Subcutaneous abdominal adipose tissue (tissue), 5 donors: ENCODE measurements at regions not wholly inside any gene's neighbourhood (a gene's known extent, or its start where the extent isn't known, plus 50 kb on each side); places are given as distances from the start of the nearest gene placed in this dataset.

Experiments used
- H3K27ac ChIP-seq: one replicate; pipeline ENCODE4 v1.7.0; 2013; ENCODE audit warnings: low read depth, mild to moderate bottlenecking, inconsistent platforms, low read length, moderate library complexity
- H3K27me3 ChIP-seq, 5 donors: one replicate each; pipeline ENCODE4 v1.7.0; 2013; ENCODE audit warnings: low read length in 5 of 5, inconsistent platforms in 1 of 5; ENCODE audit not compliant: control insufficient read depth in 5 of 5, insufficient read depth in 4 of 5
- H3K36me3 ChIP-seq, 5 donors: one replicate each; pipeline ENCODE4 v1.7.0; 2013; ENCODE audit warnings: low read length in 5 of 5; ENCODE audit not compliant: control insufficient read depth in 5 of 5, insufficient read depth in 5 of 5
- H3K4me1 ChIP-seq, 5 donors: one replicate each; pipeline ENCODE4 v1.7.0; 2013; ENCODE audit warnings: low read length in 5 of 5, mild to moderate bottlenecking in 3 of 5, moderate library complexity in 1 of 5; ENCODE audit not compliant: control insufficient read depth in 5 of 5, insufficient read depth in 5 of 5
- H3K4me3 ChIP-seq, 5 donors: one replicate each; pipeline ENCODE4 v1.7.0; 2013; ENCODE audit warnings: low read length in 5 of 5, low read depth in 1 of 5
- H3K9ac ChIP-seq, 5 donors: one replicate each; pipeline ENCODE4 v1.7.0; 2013; ENCODE audit warnings: low read length in 5 of 5, mild to moderate bottlenecking in 4 of 5, moderate library complexity in 3 of 5
- H3K9me3 ChIP-seq, 5 donors: one replicate each; pipeline ENCODE4 v1.7.0; 2013; ENCODE audit warnings: low read length in 5 of 5; ENCODE audit not compliant: control insufficient read depth in 5 of 5
- donor health status: healthy.
- donor health status: healthy.
- donor health status: healthy.
- donor health status: healthy.
- donor health status: healthy.

DNA sequence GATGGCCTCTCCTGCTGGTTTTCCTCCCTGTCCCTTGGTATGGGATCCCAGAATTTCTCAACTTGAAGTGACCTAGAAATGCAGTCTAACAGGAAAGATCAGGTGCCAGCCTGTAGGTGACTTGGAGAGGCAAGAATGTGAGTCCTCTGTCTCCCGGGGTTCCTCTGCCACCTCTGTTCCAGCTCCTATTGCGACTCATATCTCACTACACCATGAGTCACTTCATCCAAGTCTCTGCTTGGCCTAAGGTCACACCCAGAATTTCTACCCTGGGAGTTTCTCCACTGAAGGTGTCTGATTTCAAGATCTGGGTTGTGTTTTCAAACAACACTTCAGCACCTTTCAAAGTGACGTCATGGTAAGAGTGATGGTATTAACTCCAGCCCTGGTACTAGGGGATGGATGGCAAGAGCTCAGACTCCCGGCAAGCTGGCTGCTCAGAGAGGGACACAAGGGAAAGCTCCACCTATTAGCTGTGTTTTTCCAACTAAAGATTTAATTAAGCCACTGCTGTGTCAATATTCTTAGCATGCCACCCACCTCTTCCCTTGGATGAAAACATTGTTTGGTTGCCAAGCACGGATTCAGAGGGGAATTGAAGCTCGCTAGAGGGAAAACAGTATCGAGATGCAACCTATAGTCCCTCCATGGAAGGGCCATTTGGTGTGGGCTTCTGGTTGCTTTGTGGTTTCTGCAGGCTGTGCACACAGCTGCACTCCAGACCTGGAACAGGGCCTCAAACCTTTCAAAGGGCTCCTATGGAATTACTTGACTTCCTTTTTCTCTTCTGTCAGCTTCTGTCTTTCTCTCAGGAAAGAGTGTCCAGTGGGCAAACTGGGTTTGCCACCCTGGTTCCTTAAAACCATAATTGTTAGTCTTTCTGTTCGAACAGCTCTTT lies 205.7 kb downstream of the GAS1 start:
- H3K27me3 ChIP-seq: no peaks in the 10 kb centered on the region
- no peaks in the 10 kb centered on the region for H3K9me3 ChIP-seq
- H3K9ac ChIP-seq: no peak overlapping the region
- no peaks in the 10 kb centered on the region for H3K36me3 ChIP-seq
- H3K4me1 ChIP-seq: no peaks in the 10 kb centered on the region
- H3K4me3 ChIP-seq: no peak overlapping the region
- no peak overlapping the region for H3K27ac ChIP-seq

DNA sequence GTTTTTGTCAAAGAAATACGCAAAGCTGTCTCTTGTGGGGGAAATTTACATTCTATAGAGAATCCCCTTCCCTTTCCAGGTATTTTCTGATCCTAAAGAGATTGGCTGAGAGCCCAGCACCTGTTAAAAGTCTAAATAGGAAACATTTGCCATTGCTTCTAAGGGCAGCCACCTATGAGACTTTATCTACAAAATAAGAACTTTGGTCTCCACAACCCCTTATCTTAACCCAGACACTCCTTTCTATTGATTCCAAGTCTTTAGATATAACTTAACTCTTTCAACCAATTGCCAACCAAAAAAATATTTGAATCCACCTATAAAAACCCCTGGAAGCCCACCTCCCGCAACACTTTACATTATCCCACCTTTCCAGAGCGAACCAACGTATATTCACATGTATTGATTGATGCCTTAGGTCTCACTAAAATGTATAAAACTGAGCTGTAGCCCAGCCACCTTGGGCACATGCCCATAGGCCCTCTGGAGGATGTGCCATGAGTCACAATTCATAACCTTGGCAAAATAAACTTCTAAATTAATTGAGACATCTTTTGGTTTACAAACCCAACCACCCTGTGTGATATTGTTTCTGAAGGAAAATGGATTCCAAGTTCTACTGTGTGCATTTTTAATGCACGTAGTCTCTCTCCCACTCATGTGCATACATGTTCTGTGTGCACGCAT lies 211.4 kb downstream of the GAS1 start:
- H3K4me3 ChIP-seq: no peak overlapping the region
- no peak overlapping the region for H3K9ac ChIP-seq
- no peak overlapping the region for H3K27ac ChIP-seq
- H3K36me3 ChIP-seq: no peaks in the 10 kb centered on the region
- H3K9me3 ChIP-seq: no peaks in the 10 kb centered on the region
- no peaks in the 10 kb centered on the region for H3K27me3 ChIP-seq
- H3K4me1 ChIP-seq: peaks cover 4 to 28% (median 10%) of the 10 kb centered on the region in 5 donors

DNA sequence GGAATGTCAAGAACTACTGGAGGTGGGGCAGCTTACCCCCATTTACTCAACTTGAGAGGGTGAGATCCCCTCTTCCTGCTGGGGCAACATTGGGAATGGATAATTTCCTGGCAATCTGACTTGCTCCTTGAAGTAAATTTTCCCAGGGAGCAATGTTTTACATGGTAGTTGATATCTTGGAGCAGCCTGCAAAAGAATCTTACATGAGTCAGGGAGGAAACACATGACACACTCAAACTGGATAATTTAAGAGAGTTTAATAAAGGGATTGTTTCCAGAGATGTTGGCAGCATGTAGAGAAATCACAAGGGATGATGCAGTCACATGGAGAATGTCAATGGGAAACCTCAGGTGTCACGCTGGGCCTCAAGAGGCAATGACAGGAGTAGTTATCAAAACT lies 212.5 kb downstream of the GAS1 start:
- Histone ChIP-seq H3K27ac (peak overlapping the region; percentile 7), H3K36me3 (no peaks in the 10 kb centered on the region), H3K9me3 (no peaks in the 10 kb centered on the region), H3K4me3 (no peak overlapping the region), H3K4me1 (peaks cover 4 to 28% (median 10%) of the 10 kb centered on the region in 5 donors), H3K9ac (no peak overlapping the region), H3K27me3 (no peaks in the 10 kb centered on the region)

DNA sequence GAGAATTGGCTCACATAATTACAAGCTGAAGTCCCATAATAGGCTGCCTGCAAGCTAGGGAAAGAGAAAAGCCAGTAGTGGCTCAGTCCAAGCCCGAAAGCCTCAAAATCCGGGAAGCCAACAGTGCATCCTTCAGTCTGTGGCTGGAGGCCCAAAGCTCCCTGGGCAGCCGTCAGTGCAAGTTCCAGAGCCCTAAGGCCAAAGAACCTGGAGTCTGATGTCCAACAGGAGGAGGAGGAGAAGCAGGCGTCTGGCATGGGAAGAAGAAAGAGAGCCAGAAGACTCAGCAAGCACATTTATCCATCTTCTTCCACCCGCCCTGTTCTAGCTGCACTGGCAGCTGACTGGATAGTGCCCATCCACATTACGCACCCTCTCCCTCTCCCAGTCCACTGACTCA lies 213.4 kb downstream of the GAS1 start:
- H3K9ac ChIP-seq: no peak overlapping the region
- H3K9me3 ChIP-seq: no peaks in the 10 kb centered on the region
- no peak overlapping the region for H3K4me3 ChIP-seq
- peak overlapping the region; percentile 68 for H3K27ac ChIP-seq
- no peaks in the 10 kb centered on the region for H3K27me3 ChIP-seq
- no peaks in the 10 kb centered on the region for H3K36me3 ChIP-seq
- H3K4me1 ChIP-seq: peaks cover 4 to 28% (median 10%) of the 10 kb centered on the region in 5 donors

DNA sequence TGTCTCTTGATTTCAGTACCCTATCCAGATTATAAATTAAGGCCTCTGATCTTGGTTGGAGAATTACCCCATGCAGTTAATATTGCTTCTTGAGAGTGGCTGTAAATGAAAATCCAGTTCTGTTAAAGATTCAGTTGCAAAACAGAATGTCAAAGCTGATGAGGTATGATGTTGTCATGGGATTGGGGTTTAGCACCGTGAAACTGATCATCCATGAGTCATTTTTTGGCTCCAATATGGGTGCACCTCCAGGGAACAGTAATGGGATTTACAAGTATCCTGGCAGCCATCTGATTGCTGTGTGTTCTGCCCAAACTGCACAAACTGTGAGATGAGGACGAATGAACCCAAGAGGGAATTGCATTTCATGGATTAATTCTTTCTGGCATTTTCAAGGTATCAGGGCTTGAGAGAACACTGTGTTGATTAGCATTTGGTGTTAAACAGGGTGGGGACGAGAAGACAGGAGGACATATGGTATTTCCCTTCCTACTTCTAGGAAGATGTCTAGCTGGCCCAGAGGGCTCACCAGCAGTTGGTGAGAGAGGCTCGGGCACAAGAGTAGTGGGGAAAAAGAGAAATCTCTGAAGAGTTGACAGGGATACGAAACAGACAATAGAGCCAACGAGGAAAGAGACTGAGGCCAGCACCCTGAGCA lies 214.7 kb downstream of the GAS1 start:
- H3K9me3 ChIP-seq: no peaks in the 10 kb centered on the region
- peaks cover 4 to 28% (median 10%) of the 10 kb centered on the region in 5 donors for H3K4me1 ChIP-seq
- H3K27ac ChIP-seq: peak overlapping the region; percentile 68
- peak overlapping the region in 1 of 5 donors; percentile 35 for H3K9ac ChIP-seq
- no peaks in the 10 kb centered on the region for H3K36me3 ChIP-seq
- no peaks in the 10 kb centered on the region for H3K27me3 ChIP-seq
- peak overlapping the region in 1 of 5 donors; percentile 5 for H3K4me3 ChIP-seq

DNA sequence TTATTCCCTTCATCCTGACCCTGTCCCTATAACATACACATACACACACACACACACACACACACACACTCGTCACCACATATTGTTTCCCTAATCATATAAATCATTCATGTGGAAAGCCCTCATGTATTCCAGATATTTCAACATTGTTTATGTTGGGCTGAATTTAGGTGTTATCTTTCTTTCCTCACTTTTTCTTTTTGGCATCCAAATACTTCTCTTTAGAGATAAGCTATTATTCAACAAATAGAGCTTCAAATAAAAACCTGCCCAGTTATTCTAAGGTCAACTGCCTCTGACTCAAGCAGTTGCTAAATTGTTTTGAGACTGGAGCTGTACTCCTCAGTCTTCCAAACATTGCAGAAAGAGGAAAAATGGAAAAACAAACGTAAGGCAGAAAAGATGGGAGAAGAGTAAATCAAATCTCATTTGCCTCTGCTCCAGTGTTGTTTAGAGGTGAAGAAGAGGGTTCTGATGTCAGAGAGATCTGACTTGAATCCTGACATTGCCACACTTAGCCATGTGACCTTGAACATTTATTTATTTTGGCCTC lies 215.7 kb downstream of the GAS1 start:
- Histone ChIP-seq H3K27ac (peak overlapping the region; percentile 68), H3K36me3 (no peaks in the 10 kb centered on the region), H3K27me3 (no peaks in the 10 kb centered on the region), H3K9ac (peak overlapping the region in 1 of 5 donors; percentile 8), H3K9me3 (no peaks in the 10 kb centered on the region), H3K4me3 (no peak overlapping the region), H3K4me1 (peaks cover 4 to 28% (median 10%) of the 10 kb centered on the region in 5 donors)

DNA sequence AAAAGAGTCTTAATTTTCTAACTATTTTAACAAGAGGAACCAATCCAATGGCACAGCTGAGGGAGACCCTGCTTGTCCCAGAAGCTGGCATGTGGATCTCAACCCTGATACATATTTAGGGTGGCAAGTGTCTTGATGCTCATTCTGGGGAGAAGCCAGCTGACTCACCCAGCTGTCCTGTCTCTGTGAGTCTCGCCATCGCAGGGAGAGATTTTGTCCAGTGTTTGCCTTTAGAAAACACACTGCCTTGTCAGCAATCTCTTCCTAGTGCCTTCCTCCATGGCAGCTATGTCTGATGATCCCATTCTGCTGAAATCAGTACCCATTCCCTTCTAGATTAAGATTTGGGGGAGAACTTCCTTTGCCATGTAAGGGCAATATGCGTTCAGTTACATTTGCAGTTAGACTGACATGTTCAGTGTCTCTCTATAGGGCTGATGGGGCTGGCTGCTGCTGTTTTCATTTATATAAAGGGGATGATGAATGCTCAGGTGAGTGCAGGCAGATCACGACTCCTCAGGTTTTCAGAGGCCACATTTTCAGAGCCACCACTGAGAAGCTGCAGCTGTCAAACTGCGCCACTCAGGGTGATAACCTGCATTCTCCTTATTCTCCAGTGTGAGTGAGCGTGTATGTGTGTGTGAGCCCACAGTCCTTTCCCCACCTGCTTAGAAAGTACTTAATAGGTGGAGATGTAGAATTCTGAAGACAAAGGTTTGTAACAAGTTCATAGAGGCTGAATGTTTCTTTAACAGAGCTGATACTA lies 217.0 kb downstream of the GAS1 start:
- no peaks in the 10 kb centered on the region for H3K27me3 ChIP-seq
- peaks cover 4 to 28% (median 10%) of the 10 kb centered on the region in 5 donors for H3K4me1 ChIP-seq
- no peaks in the 10 kb centered on the region for H3K36me3 ChIP-seq
- no peaks in the 10 kb centered on the region for H3K9me3 ChIP-seq
- no peak overlapping the region for H3K9ac ChIP-seq
- H3K4me3 ChIP-seq: no peak overlapping the region
- no peak overlapping the region for H3K27ac ChIP-seq

DNA sequence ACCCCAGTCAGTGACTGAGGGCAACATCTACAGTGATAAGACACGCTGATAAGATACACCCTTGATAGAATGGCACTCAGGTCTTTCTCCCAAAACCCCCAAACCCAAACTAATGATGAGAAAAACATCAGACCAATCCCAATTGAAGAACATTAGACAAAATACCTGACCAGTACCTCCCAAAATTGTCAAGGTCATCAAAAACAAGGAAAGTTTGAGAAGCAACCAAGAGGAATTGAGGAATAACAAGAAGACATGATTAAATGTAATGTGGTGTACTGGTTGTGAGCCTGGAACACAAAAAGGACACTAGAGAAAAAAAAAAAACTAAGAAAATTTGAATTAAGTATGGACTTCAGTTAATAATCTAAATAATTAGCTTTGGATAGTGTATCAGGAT lies 222.8 kb downstream of the GAS1 start:
- no peak overlapping the region for H3K9ac ChIP-seq
- H3K27me3 ChIP-seq: no peaks in the 10 kb centered on the region
- peaks cover 4 to 26% (median 23%) of the 10 kb centered on the region in 5 donors for H3K4me1 ChIP-seq
- H3K9me3 ChIP-seq: no peaks in the 10 kb centered on the region
- no peaks in the 10 kb centered on the region for H3K36me3 ChIP-seq
- H3K27ac ChIP-seq: no peak overlapping the region
- no peak overlapping the region for H3K4me3 ChIP-seq

DNA sequence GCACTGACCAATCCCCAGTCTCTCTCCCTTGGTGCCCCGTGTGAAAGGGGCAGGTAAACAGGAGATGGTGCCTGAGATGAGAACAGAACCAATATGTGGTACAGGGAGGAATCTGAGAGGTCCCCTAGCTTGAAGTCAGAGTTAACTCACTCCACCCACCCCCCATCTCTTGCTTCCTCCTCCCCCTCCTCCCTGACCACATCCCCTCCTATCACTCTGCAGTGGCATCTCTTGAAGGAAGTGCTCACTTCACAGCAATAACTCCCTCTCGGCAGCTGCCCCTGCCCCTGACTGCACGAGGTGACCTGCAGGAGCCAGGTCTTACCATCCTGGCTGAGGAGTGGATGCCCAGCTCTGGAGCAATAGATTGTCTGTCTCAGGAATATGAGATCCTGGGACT lies 224.0 kb downstream of the GAS1 start:
- Histone ChIP-seq H3K4me1 (peaks cover 4 to 33% (median 26%) of the 10 kb centered on the region in 5 donors), H3K9ac (peak overlapping the region in 1 of 5 donors; percentile 53), H3K4me3 (no peak overlapping the region), H3K27ac (peak overlapping the region; percentile 97), H3K27me3 (no peaks in the 10 kb centered on the region), H3K36me3 (no peaks in the 10 kb centered on the region), H3K9me3 (no peaks in the 10 kb centered on the region)
